Panc1 (cell line): ENCODE measurements at regions not wholly inside any gene's neighbourhood (a gene's known extent, or its start where the extent isn't known, plus 50 kb on each side); places are given as distances from the start of the nearest gene placed in this dataset.

Experiments used
- ATAC-seq: fragments of 200-7000 bp; cut with Tn5 transposase; 2 replicates; pipeline ENCODE4 v1.9.1; 2020; ENCODE audit warnings: mild to moderate bottlenecking, moderate library complexity
- BruUV-seq: library from RNA; stranded (reverse); fragments of 400-500 nt; replicated peaks from 2 replicates; lab custom pipeline; 2021; lab: Mats Ljungman, UMichigan
- CTCF ChIA-PET: fragments of 300-600 bp; sonication (Branson Sonifier 250); formaldehyde crosslinking; loops from one replicate; lab custom pipeline; 2022; ENCODE audit warnings: antibody characterized with exemption; lab: Charles Lee
- POLR2A ChIA-PET: fragments of 300-600 bp; sonication (Branson Sonifier 250); formaldehyde crosslinking; loops from one replicate; lab custom pipeline; 2022; ENCODE audit warnings: antibody characterized with exemption; lab: Charles Lee
- DNase-seq: peaks from one replicate; pipeline ENCODE4 v3.0.0-alpha.2; 2010; ENCODE audit warnings: low read depth, low spot score
- H3K27ac ChIP-seq: 2 replicates; pipeline ENCODE4 v1.5.1; 2011; ENCODE audit warnings: mild to moderate bottlenecking, low read length, inconsistent platforms
- H3K27me3 ChIP-seq: fragments of 200-500 bp; sonication (Bioruptor generic); 2 replicates; pipeline ENCODE4 v1.6.0; 2014; ENCODE audit warnings: low read length, inconsistent platforms; ENCODE audit not compliant: control insufficient read depth, insufficient read depth
- H3K36me3 ChIP-seq: fragments of 200-500 bp; sonication (Bioruptor generic); 2 replicates; pipeline ENCODE4 v1.5.1; 2014; ENCODE audit warnings: inconsistent platforms, mild to moderate bottlenecking, low read length, moderate library complexity; ENCODE audit not compliant: control insufficient read depth, insufficient read depth
- H3K4me1 ChIP-seq: 2 replicates; pipeline ENCODE4 v1.5.1; 2011; ENCODE audit warnings: inconsistent platforms, mild to moderate bottlenecking, low read length, moderate library complexity; ENCODE audit not compliant: control insufficient read depth, insufficient read depth
- H3K4me3 ChIP-seq, 2 experiments: 2 replicates each; pipeline ENCODE4 v1.5.1; 2011 to 2012; ENCODE audit warnings: low read depth in 2 of 2, low read length in 2 of 2, mild to moderate bottlenecking in 2 of 2, inconsistent platforms in 1 of 2, moderate library complexity in 1 of 2
- H3K9me3 ChIP-seq: fragments of 200-500 bp; sonication (Bioruptor generic); 2 replicates; pipeline ENCODE4 v1.5.1; 2014; ENCODE audit warnings: low read depth, mild to moderate bottlenecking, inconsistent platforms, low read length, moderate library complexity; ENCODE audit not compliant: control insufficient read depth, insufficient read depth
- CTCF ChIP-seq: fragments of 450-650 bp; IDR thresholded peaks from 2 replicates; pipeline ENCODE4 v1.5.1; 2017; ENCODE audit warnings: mild to moderate bottlenecking
- POLR2AphosphoS5 ChIP-seq: IDR thresholded peaks from 2 replicates; pipeline ENCODE4 v1.6.1; 2012; ENCODE audit warnings: mild to moderate bottlenecking, low read depth, low read length, moderate library complexity
- REST ChIP-seq, 2 experiments: IDR thresholded peaks; 2 replicates each; pipeline ENCODE4 v1.6.1; 2011 to 2012; ENCODE audit warnings: low read depth in 2 of 2, control low read depth in 1 of 2, low read length in 1 of 2, mild to moderate bottlenecking in 1 of 2, moderate library complexity in 1 of 2; ENCODE audit not compliant: insufficient read depth in 1 of 2
- SIN3A ChIP-seq: IDR thresholded peaks from 2 replicates; pipeline ENCODE4 v1.6.1; 2012; ENCODE audit warnings: low read depth, mild to moderate bottlenecking, low read length, moderate library complexity, borderline replicate concordance; ENCODE audit not compliant: insufficient read depth
- TCF7L2 ChIP-seq: IDR thresholded peaks from 2 replicates; pipeline ENCODE4 v1.6.1; 2011; ENCODE audit warnings: mild to moderate bottlenecking, low read depth, low read length, inconsistent platforms
- in situ Hi-C: cut with HindIII; loops from 2 replicates; pipeline ENCODE4 v1.10.0; 2016; ENCODE audit warnings: low sequenced_read_pairs, low pct_unique_long_range_greater_than_20kb
- intact Hi-C: fragments of 100-400 bp; cut with micrococcal nuclease; formaldehyde crosslinking; loops from one replicate; pipeline ENCODE4 v1.10.0; 2022; ENCODE audit not compliant: unreplicated experiment

GRCh38 chrX:118174516-118175098 lies 58.0 kb upstream of the KLHL13 start:
- BruUV-seq = no TSS peak
- H3K27me3 ChIP-seq = no peaks in the 10 kb centered on the region
- ChIA-PET CTCF (no interaction called here), POLR2A (no interaction called here)
- in situ Hi-C loops = no loop called here
- no peak for TF ChIP-seq CTCF
- TF ChIP-seq SIN3A = no peak
- no peak for TF ChIP-seq TCF7L2
- no peak for TF ChIP-seq POLR2AphosphoS5
- TF ChIP-seq REST (IDR thresholded peaks at IDR 0.05; ENCODE audit: insufficient read depth in 1 of 2, low read depth in 2 of 2, low read length in 1 of 2) = no peak
- intact Hi-C loops = no loop called here
- ATAC-seq (no peak), DNase-seq (no peak)
- no peak overlapping the region for H3K27ac ChIP-seq
- no peak overlapping the region for H3K4me3 ChIP-seq
- no peaks in the 10 kb centered on the region for H3K9me3 ChIP-seq
- no peaks in the 10 kb centered on the region for H3K4me1 ChIP-seq
- no peaks in the 10 kb centered on the region for H3K36me3 ChIP-seq

DNA sequence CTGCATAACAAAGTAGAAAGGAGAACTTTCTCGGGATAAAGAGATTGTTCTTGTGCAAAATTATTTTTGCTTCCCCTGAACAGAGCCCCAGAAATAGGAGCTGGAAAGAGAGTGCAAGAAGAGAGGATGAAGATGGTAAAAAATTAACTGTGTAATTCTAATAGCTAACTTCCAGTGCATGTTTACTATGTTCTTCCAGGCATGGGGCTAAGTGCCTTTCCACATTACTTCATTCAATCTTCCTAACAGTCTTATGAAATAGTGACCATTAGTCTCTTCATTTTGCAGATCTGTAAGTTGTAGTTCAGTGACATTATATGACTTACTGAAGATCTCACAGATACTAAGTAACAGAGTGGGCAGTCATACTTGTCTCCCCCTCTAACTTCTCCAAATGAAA lies 61.1 kb upstream of the KLHL13 start:
- Histone ChIP-seq H3K36me3 (no peaks in the 10 kb centered on the region), H3K9me3 (no peaks in the 10 kb centered on the region), H3K27ac (no peak overlapping the region), H3K27me3 (no peaks in the 10 kb centered on the region), H3K4me3 (no peak overlapping the region), H3K4me1 (no peaks in the 10 kb centered on the region)
- intact Hi-C loops = no loop called here
- TF ChIP-seq SIN3A = no peak
- no peak for TF ChIP-seq REST (IDR thresholded peaks at IDR 0.05; ENCODE audit: insufficient read depth in 1 of 2, low read depth in 2 of 2, low read length in 1 of 2)
- TF ChIP-seq POLR2AphosphoS5 = no peak
- TF ChIP-seq TCF7L2 = no peak
- TF ChIP-seq CTCF = no peak
- ChIA-PET CTCF (no interaction called here), POLR2A (no interaction called here)
- BruUV-seq = no TSS peak
- no peak for DNase-seq
- ATAC-seq = no peak
- in situ Hi-C loops = no loop called here
